Esophagus mucosa (tissue), 1 donor: ENCODE measurements at regions not wholly inside any gene's neighbourhood (a gene's known extent, or its start where the extent isn't known, plus 50 kb on each side); places are given as distances from the start of the nearest gene placed in this dataset.

Source experiments
- ATAC-seq: fragments of 200-7000 bp; cut with Tn5 transposase; one replicate; pipeline ENCODE4 v1.9.1; 2020
- donor health status: DM: yes; HTN: yes; CAD: no.

- ATAC-seq: no peak
Measured at GRCh38 chr3:31357451-31357850, 175.3 kb upstream of the STT3B start.

- no peak for ATAC-seq
Measured at GRCh38 chr3:31358473-31359070, 174.2 kb upstream of the STT3B start.

- ATAC-seq: no peak
Measured at GRCh38 chr3:31361371-31362273, 171.1 kb upstream of the STT3B start.

GRCh38 chr3:31364188-31364587 is 168.5 kb upstream of the STT3B start:
- no peak for ATAC-seq

- ATAC-seq: no peak
Measured at GRCh38 chr3:31364711-31365110, 168.0 kb upstream of the STT3B start.

- ATAC-seq: no peak
Measured at GRCh38 chr3:31367518-31367917, 165.2 kb upstream of the STT3B start.

GRCh38 chr3:31369637-31370379 is 162.9 kb upstream of the STT3B start:
- no peak for ATAC-seq

- ATAC-seq: no peak
Measured at GRCh38 chr3:31370380-31370666, 162.4 kb upstream of the STT3B start.

- ATAC-seq: peak; percentile 89
Measured at GRCh38 chr3:31370681-31371080, 162.0 kb upstream of the STT3B start.

GRCh38 chr3:31371484-31372177 is 161.1 kb upstream of the STT3B start:
- no peak for ATAC-seq

GRCh38 chr3:31373681-31374080 is 159.0 kb upstream of the STT3B start:
- no peak for ATAC-seq

- ATAC-seq: peak; percentile 100
Measured at GRCh38 chr3:31377045-31377642, 155.6 kb upstream of the STT3B start.

- no peak for ATAC-seq
Measured at GRCh38 chr3:31378231-31378630, 154.5 kb upstream of the STT3B start.

- no peak for ATAC-seq
Measured at GRCh38 chr3:31379598-31379997, 153.1 kb upstream of the STT3B start.

GRCh38 chr3:31382856-31383255 is 149.9 kb upstream of the STT3B start:
- no peak for ATAC-seq

GRCh38 chr3:31384117-31384516 is 148.6 kb upstream of the STT3B start:
- ATAC-seq: no peak

GRCh38 chr3:31389939-31390338 is 142.8 kb upstream of the STT3B start:
- no peak for ATAC-seq

GRCh38 chr3:31390466-31390865 is 142.3 kb upstream of the STT3B start:
- ATAC-seq: no peak

- ATAC-seq: no peak
Measured at GRCh38 chr3:31391150-31391549, 141.6 kb upstream of the STT3B start.

- ATAC-seq: no peak
Measured at GRCh38 chr3:31392568-31392967, 140.2 kb upstream of the STT3B start.

GRCh38 chr3:31399271-31399670 is 133.5 kb upstream of the STT3B start:
- ATAC-seq: no peak

- ATAC-seq: no peak
Measured at GRCh38 chr3:31402117-31402516, 130.6 kb upstream of the STT3B start.

- no peak for ATAC-seq
Measured at GRCh38 chr3:31403197-31403596, 129.5 kb upstream of the STT3B start.
